Spleen (tissue), 7 donors: ENCODE measurements at regions not wholly inside any gene's neighbourhood (a gene's known extent, or its start where the extent isn't known, plus 50 kb on each side); places are given as distances from the start of the nearest gene placed in this dataset.

Experiments used
- POLR2AphosphoS5 ChIP-seq, 3 donors: sonication (generic); formaldehyde crosslinking; IDR thresholded peaks; one replicate each; pipeline ENCODE4 v1.5.1; 2017; ENCODE audit warnings: antibody characterized with exemption in 3 of 3
- TF ChIP-seq, protein P1 (sequence below), 11 experiments: fragments of 200-600 bp in 7 of 11; fragments of 450-650 bp in 4 of 11; sonication (generic) in 4 of 11; IDR thresholded peaks in 8 of 11; conservative IDR thresholded peaks in 3 of 11; 1 replicate in 7 of 11; 2 replicates in 4 of 11; pipeline versions ENCODE4 v1.4.0 to v1.8.0; 2016 to 2021; ENCODE audit warnings: antibody characterized with exemption in 11 of 11, inconsistent platforms in 4 of 11, mild to moderate bottlenecking in 1 of 11
- donor health status: DM: no; HTN: no; CAD: no; lungs with moderate emphysema.
- donor health status: DM: no; HTN: no; CAD: no.
- donor health status: DM: no; HTN: no; CAD: no.

GRCh38 chr20:47995661-47996060 lies 210.4 kb upstream of the SULF2 start:
- TF ChIP-seq, protein P1, sequence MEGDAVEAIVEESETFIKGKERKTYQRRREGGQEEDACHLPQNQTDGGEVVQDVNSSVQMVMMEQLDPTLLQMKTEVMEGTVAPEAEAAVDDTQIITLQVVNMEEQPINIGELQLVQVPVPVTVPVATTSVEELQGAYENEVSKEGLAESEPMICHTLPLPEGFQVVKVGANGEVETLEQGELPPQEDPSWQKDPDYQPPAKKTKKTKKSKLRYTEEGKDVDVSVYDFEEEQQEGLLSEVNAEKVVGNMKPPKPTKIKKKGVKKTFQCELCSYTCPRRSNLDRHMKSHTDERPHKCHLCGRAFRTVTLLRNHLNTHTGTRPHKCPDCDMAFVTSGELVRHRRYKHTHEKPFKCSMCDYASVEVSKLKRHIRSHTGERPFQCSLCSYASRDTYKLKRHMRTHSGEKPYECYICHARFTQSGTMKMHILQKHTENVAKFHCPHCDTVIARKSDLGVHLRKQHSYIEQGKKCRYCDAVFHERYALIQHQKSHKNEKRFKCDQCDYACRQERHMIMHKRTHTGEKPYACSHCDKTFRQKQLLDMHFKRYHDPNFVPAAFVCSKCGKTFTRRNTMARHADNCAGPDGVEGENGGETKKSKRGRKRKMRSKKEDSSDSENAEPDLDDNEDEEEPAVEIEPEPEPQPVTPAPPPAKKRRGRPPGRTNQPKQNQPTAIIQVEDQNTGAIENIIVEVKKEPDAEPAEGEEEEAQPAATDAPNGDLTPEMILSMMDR (IDR thresholded peaks at IDR 0.05 in 8 of 11, conservative IDR thresholded peaks at IDR 0.05 in 3 of 11) = no peak
- no peak for TF ChIP-seq POLR2AphosphoS5 (IDR thresholded peaks at IDR 0.05)
